IMR-90 (cell line): ENCODE measurements at regions not wholly inside any gene's neighbourhood (a gene's known extent, or its start where the extent isn't known, plus 50 kb on each side); places are given as distances from the start of the nearest gene placed in this dataset.

Experiments
- POLR2A ChIP-seq: IDR thresholded peaks from 2 replicates; pipeline ENCODE4 v1.6.1; 2012; ENCODE audit warnings: mild to moderate bottlenecking, low read depth, low read length
- TF ChIP-seq, protein P1 (sequence below): conservative IDR thresholded peaks from 2 replicates; pipeline ENCODE4 v1.5.1; 2012; ENCODE audit warnings: mild to moderate bottlenecking, low read depth, low read length, improper control_type of control experiment
- TF ChIP-seq, protein P2 (sequence below): fragments of 150-350 bp; IDR thresholded peaks from 2 replicates; pipeline ENCODE4 v1.6.1; 2016; ENCODE audit warnings: low read depth, mild to moderate bottlenecking, low read length, moderate library complexity, borderline replicate concordance
- TF ChIP-seq, protein P3 (sequence below): fragments of 150-350 bp; IDR thresholded peaks from 2 replicates; pipeline ENCODE4 v1.6.1; 2017; ENCODE audit warnings: mild to moderate bottlenecking, antibody characterized with exemption, low read length, low read depth

DNA sequence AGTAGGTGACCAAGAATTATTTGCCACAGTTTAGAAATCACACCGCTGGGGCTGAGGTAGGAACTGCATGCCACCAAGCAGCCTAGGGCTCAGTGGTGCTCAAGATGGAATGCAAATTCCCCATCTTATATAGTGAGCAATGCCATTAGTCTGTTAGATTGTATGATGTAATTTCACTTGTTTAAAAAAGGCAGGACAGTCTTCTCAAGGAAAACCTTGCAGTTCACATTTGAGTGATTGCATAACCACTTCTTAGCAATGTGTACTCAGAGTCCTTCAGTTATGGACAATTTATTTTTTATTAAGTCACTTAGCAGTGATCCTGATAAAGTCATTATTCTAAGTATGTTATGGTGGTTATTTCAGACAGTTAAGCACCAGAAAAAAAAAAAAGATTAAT is 142.9 kb upstream of the SFRP2 start:
- TF ChIP-seq, protein P1, sequence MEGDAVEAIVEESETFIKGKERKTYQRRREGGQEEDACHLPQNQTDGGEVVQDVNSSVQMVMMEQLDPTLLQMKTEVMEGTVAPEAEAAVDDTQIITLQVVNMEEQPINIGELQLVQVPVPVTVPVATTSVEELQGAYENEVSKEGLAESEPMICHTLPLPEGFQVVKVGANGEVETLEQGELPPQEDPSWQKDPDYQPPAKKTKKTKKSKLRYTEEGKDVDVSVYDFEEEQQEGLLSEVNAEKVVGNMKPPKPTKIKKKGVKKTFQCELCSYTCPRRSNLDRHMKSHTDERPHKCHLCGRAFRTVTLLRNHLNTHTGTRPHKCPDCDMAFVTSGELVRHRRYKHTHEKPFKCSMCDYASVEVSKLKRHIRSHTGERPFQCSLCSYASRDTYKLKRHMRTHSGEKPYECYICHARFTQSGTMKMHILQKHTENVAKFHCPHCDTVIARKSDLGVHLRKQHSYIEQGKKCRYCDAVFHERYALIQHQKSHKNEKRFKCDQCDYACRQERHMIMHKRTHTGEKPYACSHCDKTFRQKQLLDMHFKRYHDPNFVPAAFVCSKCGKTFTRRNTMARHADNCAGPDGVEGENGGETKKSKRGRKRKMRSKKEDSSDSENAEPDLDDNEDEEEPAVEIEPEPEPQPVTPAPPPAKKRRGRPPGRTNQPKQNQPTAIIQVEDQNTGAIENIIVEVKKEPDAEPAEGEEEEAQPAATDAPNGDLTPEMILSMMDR, result no peak
- TF ChIP-seq, protein P2, sequence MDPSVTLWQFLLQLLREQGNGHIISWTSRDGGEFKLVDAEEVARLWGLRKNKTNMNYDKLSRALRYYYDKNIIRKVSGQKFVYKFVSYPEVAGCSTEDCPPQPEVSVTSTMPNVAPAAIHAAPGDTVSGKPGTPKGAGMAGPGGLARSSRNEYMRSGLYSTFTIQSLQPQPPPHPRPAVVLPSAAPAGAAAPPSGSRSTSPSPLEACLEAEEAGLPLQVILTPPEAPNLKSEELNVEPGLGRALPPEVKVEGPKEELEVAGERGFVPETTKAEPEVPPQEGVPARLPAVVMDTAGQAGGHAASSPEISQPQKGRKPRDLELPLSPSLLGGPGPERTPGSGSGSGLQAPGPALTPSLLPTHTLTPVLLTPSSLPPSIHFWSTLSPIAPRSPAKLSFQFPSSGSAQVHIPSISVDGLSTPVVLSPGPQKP, result no peak
- no peak for TF ChIP-seq POLR2A
- TF ChIP-seq, protein P3, sequence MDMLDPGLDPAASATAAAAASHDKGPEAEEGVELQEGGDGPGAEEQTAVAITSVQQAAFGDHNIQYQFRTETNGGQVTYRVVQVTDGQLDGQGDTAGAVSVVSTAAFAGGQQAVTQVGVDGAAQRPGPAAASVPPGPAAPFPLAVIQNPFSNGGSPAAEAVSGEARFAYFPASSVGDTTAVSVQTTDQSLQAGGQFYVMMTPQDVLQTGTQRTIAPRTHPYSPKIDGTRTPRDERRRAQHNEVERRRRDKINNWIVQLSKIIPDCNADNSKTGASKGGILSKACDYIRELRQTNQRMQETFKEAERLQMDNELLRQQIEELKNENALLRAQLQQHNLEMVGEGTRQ, result no peak
